HUDEP-2 (cell line): ENCODE measurements at regions not wholly inside any gene's neighbourhood (a gene's known extent, or its start where the extent isn't known, plus 50 kb on each side); places are given as distances from the start of the nearest gene placed in this dataset.

ENCODE experiments used
- DNase-seq, 76 experiments: peaks; one replicate each; lab custom pipeline; 2025; ENCODE audit not compliant: unreplicated experiment in 76 of 76; lab: John Stamatoyannopoulos, UW

DNA sequence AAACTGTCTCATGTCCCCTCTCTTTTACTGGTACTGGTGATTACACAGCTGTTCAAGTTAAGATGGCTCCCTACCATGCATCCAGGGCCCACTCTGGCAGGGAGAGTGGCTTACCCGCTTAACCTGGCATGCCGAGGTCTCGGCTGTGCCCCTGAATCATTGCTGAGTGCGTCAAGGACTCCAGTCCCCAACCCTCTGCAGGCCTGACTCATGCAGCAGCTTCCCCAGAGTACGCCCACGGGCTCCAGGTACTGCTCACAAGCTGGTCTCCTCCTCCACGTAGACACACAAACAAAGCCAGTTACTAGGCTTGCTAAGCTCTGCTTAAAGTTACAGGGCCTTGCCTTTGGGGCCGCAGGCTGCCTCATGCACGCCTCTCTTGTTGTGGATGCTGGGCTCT is 447.4 kb downstream of the COG6 start:
- no peak for DNase-seq

DNA sequence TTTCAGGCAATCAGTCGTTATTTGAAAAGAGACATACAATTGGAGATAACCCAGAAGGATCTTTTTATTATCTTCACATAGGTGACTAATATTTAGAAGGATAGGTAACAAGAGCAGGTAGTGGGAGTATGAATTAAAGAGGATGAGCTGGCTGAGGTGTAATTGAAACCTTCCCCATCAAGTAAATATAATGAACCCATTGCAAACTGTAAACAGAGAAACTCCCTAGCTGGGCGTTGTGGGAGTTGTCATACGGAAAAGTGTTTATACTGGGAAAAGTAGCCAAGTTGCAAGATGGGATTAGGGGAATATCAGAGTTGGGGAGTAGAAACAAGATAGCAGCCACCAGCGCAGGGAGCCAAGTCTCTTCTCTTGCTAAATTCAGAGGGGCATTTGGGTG is 448.4 kb downstream of the COG6 start:
- DNase-seq = no peak

DNA sequence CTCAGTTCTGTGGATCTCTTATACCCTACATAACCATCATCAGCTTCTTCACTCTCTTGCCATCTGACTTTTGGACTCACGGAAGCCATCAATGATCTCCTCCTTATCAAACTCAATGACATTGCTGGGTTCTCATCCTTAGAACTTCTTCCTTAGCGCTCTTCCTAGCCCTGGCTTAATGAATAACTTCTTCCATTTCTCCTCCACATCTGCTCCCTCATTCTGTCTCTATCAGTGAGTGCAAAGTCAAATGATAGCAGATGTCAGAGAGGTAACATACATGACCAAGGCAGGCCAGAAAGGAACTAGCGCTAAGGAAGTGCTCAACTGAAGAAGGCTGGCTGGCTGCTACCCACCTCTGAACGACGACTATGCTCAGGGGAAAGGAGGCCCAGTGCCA is 449.8 kb downstream of the COG6 start:
- no peak for DNase-seq

DNA sequence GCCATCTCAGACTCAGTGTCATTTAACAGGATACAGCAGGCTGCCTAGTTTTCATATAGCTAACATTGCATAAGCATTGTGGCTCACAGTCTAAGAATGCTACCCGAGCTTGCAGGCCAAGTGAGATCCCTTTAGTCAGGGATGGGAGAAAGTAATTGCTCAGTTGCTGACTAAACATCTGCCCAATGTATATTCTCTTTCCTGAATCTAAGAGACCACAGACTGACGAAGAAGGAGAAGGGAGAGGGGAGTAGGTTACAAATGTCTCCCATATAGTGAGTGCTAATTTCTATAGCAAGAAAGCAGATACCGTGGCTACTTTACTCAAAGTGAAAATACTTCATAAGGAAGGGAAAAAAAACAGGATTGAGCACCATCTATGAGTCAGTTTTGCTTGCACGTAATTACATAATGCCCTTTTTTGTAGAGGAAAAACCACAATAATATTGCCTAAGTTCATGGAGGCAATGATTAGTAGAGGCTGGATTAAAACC is 453.9 kb downstream of the COG6 start:
- DNase-seq = no peak

DNA sequence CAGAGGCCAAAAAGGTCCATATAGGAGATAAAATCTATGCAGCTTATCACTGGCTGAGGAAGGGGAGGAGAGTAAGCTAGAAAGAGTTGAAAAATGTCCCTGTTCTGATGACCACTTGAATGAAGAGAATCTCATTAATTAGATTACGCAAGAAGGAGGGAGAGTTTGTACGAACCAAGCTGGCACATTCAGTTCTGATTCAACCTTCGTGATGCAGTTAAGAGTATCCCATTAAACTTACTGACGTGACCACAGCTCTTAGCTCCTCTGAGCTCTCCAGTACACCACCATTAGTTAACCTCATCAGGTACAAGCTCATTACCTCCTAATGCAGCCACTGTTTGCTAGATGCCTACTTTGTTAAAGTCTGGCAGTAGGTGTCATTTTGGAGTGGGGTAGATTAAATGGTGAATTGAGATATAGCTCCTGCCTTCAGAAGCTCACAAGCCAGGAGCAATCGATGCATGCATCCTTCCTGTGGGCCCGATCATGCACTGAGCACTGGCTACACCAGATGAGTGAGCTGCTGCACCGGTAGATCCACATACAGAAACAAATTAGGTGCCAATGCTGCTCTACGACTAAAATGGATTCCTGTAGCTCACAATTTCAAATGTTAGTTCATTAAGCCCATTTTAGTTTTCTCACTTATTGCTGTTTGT is 458.3 kb downstream of the COG6 start:
- no peak for DNase-seq

DNA sequence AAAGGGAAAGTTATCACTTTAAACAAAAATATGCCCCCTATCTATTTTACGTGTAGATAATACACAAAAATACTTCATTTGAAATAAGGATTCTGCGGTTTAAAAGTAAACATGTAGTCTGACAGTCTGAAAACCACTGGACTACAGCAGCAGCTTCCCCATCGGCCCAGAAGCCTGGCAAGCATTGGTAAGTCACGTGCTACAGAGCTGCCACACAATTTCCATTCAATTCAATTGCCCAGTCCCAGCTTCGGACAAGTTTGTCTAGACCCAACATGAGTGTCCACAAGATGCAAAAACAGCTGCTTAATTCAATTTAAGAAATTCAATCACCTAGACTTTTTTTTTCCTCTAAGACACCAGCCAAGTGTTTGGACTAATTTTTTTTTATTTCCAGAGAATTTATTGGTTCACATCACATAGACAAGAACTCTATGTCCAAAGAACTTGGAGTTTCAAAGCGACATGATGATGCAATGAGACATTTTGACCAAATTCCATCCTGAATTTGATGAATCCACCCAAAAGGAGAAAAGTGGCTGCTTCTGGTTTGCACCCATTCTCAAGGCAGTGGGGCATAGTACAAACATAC is 458.9 kb downstream of the COG6 start:
- DNase-seq = no peak

DNA sequence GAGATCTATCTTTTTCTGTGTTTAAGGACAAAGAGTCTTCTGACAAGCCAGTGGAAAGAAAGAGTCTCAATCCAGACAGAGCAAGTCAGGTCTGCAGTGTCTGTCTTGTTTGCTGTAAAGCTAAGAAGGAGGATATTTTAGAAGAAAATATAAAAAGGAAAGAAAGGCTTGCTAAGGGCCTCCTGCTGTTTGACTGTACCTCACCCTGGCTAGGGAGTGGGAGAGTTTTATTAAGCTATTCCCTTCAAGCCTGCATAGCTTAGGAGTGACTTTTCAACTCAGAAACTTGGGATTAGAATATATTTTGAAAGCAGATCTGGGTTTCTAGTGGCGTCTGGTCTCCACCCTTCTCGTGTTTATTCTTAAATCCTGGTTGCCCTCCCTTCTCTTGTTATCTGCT is 460.0 kb downstream of the COG6 start:
- no peak for DNase-seq

DNA sequence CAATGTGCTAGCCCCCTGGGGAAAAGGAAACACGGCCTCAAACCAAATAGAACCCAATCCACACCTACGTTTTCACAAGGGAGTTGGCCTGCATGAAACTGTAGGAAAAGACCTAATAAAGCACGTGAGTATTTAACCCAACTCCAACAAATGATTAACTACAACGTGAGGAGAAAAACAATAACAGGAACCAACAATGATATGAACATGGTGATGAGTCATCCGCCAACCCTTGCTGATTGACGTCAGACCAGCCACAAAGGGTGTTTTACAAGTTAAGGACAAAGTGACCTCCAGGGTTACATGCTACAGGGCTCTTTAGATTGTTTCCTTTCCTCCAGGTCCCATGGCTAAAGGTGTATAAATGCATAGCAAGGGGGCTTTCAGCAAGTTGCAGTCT is 460.5 kb downstream of the COG6 start:
- DNase-seq = peak in 9 of 76 experiments; percentile 0 to 34 (median 22)

DNA sequence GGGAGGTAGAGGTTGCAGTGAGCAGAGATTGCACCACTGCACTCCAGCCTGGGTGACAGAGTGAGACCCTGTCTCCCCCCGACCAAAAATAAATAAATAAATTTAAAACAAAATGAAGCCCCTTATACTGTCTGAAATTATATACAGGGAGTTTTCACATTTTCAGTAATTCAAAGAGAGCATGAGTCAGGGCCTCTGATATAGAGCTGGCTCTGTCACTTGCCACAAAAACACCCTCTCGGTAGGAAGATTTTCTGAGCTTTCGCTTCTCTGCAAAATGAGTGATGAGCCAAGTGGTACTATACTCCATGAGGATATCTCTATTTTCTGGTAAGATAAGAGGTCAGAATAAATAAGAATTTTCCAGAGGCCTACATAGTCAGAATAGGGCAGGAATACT is 462.9 kb downstream of the COG6 start:
- no peak for DNase-seq

DNA sequence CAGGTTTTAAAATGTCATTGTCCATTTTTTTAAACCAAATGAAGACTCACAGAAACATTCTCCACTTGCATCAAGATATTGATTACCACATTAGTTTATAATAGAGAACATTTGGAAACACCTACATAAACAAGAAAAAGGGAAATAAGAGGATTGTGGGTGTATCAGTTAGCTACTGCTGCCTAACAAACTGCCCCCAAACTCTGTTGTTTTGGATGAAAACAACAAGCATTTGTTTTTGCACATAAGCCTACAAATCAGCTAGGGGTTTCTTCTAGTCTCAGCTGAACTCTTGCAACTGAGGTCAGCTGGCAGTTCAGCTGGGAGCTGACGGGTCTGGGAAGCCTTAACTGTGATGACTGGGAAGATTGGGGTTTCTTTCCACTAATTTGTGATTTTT is 464.4 kb downstream of the COG6 start:
- DNase-seq = no peak

DNA sequence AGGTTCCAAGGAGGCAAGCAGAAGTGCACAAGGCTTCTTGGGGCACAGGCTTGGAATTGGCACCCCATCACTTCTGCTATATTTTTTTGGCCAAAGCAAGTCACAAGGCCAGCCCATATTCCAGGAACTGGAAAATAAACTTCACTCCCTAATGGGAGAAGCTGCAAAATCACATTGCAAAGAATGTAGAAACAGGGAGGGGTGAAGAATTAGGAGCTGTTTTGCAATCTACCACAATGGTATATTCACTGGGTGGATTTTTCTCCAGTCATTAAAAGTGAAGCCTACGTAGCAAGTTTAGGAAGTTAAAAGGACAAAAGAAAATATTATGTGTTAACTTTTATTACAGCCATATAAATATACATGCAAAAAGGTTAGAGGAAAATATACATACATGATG is 464.8 kb downstream of the COG6 start:
- no peak for DNase-seq

DNA sequence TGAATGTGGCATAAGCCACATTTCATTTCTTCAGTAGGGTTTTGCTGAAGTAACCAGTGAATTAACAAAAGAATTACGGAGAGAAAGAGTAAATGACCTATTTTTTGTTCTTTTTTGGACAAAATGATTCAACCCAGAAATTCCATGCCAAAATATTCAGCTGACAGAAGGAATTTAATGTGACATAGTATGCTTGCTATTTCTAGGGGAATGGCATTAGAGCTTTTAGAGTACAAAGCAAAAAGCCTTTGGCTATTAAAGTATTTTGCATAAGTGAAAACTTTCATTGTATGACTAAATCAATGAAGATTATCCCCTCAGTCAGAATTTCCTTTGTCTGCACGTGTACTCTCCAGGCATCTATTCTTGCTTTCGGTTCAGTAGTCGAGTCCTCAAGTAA is 465.3 kb downstream of the COG6 start:
- DNase-seq = no peak

DNA sequence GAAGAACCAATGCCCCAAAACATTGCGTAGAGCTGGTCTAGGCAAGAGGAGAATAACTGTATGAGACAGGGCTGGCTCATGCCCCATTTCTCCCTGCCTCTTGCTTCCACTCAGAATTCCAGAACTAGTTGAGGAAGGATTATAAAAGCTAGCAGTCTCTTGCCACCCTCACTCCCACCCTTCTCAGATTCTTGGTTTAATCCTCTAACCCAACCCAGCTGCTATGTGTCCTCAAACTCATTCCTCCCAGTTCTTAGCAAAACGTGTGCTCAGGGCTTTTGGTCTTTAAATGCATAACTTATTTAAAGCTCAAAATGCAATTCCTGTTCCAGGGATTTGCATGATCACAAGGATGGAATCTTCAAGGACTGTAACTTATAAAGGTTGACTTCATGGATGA is 466.3 kb downstream of the COG6 start:
- DNase-seq = no peak

DNA sequence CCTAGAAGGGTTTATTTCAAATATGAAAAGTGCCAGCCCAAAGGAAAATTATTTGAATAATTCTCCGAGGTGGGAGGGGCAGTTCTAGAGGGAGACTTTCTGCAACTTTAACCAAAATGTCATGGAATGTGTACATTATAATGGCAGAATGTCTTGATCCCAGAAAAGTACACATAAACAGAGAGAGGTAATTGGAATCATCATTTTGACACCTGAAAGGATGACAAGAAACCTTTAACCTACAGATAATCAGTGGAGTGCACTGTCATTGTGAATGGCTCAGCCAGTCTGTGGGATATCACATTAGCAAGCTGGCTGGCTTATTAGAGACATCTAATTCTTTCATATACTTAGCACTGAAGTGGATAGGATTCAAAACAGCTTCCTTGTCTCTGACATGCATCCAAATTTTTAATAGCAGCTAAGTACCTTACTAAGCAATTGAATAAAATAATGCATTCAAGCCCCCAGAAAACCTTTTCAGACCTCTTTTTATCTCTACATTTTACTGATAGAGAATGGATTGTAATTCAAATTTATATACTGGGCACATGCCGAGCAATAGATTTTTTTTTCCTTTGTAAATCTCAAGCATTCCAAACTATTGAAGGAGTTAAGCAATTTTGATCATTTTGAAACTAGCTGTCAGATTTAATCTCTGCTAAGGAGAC is 468.6 kb downstream of the COG6 start:
- DNase-seq = no peak

DNA sequence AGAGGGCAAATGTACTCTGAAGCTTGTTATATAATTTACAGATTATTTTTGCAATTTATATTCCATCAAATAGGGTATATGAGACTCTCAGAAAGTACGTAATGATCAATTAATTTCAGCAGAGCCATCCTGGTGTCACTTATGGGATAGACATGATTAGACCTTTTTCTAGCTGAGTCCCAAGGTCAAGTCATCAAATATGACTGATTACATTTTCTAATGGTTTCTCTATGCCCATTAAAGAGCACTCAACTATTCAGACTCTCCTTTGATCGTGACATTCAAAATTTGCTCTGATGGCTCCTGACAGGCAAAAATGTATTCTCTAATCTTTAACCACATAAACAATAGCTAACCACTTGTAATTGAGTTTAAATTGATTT is 469.2 kb downstream of the COG6 start:
- DNase-seq = no peak

DNA sequence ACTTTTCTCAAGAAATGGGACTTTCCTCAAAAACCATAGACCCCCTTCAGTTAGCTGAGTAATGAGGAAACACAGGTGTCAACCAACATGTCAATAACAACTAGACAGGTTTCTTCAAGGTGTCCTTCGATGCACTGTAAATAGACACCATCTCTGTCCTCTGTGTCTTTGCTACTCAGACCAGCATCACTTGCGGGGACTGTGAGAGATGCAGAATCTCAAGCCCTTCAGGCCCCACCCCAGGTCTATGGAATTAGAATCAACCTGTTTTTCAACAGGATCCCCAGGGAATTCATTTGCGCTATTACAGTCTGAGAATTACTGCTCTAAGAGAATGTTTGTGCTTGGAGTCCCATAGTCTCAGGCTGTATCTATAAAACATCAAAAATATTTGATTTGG is 469.9 kb downstream of the COG6 start:
- no peak for DNase-seq

DNA sequence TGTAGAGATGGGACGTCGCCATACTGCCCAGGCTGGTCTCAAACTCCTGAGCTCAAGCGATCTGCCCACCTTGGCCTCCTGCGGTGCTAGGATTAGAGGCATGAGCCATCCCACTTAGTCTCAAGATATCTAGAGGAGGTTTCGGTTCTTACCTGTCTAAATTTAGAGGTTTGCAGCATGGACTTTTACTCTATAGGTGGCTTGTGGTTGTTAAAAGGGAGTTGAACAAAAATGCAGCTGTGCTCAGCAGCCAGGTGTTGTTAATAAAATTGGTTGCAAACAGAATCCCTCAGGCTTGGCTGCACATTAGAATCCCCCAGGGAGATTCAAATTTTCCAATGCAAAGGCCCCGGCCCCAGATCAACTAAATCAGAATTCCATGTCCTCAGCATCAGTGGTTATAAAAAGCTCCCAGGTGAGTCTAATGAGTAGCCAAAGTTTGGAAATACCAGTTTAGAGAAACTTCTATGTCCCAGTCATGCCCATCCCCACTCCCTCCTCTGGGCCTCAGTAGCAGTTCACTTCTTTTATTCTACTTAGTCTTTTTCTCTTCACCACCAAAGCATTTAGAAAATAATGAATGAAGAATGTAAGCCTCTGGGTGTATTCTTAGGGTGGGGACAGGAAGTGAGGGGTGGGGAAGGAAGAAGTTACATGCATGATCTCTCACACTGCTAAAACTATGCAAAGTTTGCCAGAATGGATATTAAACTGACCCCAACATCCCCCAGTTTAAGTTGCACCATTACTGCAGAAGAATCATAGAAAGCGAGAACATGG is 471.0 kb downstream of the COG6 start:
- no peak for DNase-seq

DNA sequence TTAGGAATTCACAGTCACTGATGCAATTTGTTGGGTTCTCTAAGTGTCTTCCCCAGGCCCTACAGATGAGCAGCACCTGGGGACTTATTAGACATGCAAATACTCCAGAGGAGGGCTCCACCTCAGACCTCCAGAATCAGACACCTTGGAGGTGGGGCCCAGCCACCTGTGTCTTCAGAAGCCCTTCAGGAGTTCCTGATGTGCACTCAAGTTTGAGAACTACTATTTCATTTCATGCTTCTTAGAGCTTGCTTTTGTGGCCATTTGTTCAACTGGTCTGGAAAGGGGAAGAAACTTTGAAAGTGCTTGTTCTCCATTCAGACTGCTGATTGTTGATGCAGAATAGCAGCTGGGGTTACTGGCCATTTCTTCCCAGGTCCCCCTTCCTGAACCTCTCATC is 472.0 kb downstream of the COG6 start:
- DNase-seq = no peak

DNA sequence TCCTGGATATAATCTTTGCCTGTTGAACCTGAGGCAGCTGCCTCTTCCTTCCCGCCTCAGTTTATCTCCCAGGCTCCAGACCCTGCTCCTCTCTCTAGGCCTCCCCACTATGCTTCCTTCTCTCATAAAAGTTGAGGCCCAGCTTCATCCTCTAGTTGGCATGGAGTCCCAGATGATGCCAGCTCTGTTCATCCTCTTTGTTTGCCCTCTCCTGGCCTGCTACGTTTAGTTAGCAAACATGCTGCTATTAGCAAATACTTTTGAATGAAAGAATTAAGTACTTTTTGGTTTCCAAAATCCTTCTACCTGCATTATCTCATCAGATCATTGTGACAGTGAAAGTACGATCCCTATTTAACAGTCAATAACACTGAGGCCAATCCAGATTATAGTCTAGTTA is 472.5 kb downstream of the COG6 start:
- no peak for DNase-seq

DNA sequence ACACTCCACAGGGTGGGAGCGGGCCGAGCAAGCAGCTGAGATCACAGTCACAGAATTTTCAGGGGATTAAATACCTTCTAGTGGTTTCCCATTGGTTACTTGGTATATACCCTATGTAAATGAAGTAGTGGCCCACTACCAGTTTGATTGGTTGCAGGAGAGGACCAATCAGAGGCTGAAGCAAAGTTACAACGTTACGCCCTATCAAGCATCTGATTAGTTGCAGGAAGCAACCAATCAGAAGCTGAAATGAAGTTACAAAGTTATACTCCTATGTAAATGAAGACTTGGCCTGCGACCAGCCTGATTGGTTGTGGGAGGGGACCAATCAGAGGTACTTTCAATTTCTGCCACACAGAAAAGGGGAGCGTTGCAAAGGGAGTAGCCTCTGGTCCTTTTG is 474.0 kb downstream of the COG6 start:
- DNase-seq = no peak

DNA sequence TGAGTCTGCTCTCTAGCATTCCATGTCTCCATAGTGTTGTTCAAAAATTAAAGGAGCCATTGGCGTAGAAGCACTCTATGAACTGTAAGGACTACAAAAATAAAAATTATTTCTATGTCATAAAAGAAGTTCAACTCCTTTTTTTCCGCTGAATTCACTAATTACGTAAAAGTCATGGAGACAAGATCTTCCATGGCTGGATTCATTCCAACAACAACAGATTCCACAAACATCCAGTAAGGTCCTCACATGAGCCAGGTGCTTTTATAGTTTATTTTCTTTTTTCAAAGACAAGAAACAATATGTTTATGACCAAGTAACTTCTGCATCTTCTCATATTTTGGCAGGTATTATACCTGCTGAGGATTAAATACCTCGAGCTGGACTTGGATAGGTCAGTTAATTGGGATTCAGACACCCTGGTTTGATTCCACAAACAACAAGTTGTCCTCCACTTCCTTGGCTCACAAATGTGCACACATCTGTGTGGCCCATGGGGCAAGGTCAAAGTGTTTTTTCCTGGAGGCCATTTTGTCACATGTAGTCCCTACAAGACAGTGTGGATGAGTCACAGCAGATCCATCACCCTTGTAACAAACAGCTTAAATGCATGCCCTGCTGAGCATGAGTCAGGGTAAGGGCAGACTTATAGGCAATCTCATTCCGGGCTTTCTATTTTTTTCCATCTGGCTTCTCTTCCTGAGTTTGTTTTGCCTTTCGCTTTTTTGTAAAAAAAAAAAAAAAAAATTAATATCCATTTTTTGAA is 475.6 kb downstream of the COG6 start:
- peak in 1 of 76 experiments; percentile 4 for DNase-seq
